ENCODE measurements at regions not wholly inside any gene's neighbourhood (a gene's known extent, or its start where the extent isn't known, plus 50 kb on each side); places are given as distances from the start of the nearest gene placed in this dataset.

DNA sequence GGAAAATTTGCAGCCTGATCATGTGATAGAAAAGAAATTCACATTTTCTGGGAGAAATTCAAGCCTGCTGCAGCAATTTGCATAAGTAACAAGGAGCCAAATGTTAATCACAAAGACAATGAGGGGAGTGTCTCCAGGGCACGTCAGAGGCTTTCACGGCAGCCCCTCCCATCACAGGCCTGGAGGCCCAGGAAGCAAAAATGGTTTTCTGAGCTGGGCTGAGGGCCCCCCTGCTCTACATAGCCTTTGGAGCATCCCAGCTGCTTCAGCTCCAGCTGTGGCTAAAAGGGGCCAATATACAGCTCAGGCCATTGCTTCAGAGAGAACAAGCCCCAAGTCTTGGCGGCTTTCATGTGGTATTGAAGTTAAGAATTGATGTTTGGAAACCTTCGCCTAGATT, 445.3 kb upstream of the ZEB2 start:
- TF ChIP-seq, protein P1, sequence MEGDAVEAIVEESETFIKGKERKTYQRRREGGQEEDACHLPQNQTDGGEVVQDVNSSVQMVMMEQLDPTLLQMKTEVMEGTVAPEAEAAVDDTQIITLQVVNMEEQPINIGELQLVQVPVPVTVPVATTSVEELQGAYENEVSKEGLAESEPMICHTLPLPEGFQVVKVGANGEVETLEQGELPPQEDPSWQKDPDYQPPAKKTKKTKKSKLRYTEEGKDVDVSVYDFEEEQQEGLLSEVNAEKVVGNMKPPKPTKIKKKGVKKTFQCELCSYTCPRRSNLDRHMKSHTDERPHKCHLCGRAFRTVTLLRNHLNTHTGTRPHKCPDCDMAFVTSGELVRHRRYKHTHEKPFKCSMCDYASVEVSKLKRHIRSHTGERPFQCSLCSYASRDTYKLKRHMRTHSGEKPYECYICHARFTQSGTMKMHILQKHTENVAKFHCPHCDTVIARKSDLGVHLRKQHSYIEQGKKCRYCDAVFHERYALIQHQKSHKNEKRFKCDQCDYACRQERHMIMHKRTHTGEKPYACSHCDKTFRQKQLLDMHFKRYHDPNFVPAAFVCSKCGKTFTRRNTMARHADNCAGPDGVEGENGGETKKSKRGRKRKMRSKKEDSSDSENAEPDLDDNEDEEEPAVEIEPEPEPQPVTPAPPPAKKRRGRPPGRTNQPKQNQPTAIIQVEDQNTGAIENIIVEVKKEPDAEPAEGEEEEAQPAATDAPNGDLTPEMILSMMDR (IDR thresholded peaks at IDR 0.05): no peak
- TF ChIP-seq POLR2A (IDR thresholded peaks at IDR 0.05): no peak

Measured in uterus (tissue), 2 donors.